A673 (cell line): ENCODE measurements at regions not wholly inside any gene's neighbourhood (a gene's known extent, or its start where the extent isn't known, plus 50 kb on each side); places are given as distances from the start of the nearest gene placed in this dataset.

ENCODE experiments used
- CTCF ChIP-seq: fragments of 300-800, 200-600 bp; sonication (generic); conservative IDR thresholded peaks from 2 replicates; pipeline ENCODE4 v1.5.1; 2017; ENCODE audit warnings: low read depth, mild to moderate bottlenecking, antibody characterized with exemption, low read length, moderate library complexity, mixed read lengths
- EZH2 ChIP-seq: fragments of 200-600 bp; sonication (generic); IDR thresholded peaks from 2 replicates; pipeline ENCODE4 v1.6.1; 2017; ENCODE audit warnings: borderline replicate concordance, low read depth, mild to moderate bottlenecking, mixed read lengths, antibody characterized with exemption, low read length; ENCODE audit not compliant: poor library complexity, severe bottlenecking

- TF ChIP-seq CTCF: no peak
- no peak for TF ChIP-seq EZH2
Observed at GRCh38 chr1:187931776-187932175, 1103.0 kb downstream of the PLA2G4A start.
